GM18499 (cell line): ENCODE measurements at regions not wholly inside any gene's neighbourhood (a gene's known extent, or its start where the extent isn't known, plus 50 kb on each side); places are given as distances from the start of the nearest gene placed in this dataset.
"Not testable (repeated sequence)": the region's sequence is repeated elsewhere in the genome, so short reads cannot be mapped to it uniquely, and the experiment has no call there.

Experiments
- ATAC-seq: cut with Tn5 transposase; IDR thresholded peaks from one replicate; pipeline ENCODE4 v1.9.1; 2021; ENCODE audit warnings: moderate number of reproducible peaks; ENCODE audit not compliant: insufficient read depth, unreplicated experiment

GRCh38 chr5:63388188-63388587, 574.1 kb downstream of the HTR1A start:
- ATAC-seq = not testable (repeated sequence)

- ATAC-seq = no peak
These were observed 586.4 kb downstream of the HTR1A start for GRCh38 chr5:63375851-63376250.

GRCh38 chr5:63374085-63374484, 588.2 kb downstream of the HTR1A start:
- ATAC-seq = no peak

- no peak for ATAC-seq
These were observed 611.1 kb downstream of the HTR1A start for GRCh38 chr5:63351164-63351563.

- ATAC-seq = no peak
These were observed 615.8 kb downstream of the HTR1A start for GRCh38 chr5:63346451-63346850.

- ATAC-seq = no peak
These were observed 620.8 kb downstream of the HTR1A start for GRCh38 chr5:63341442-63341841.

GRCh38 chr5:63323926-63324325, 638.3 kb downstream of the HTR1A start:
- ATAC-seq = no peak

- no peak for ATAC-seq
These were observed 647.7 kb downstream of the HTR1A start for GRCh38 chr5:63314551-63314950.

GRCh38 chr5:63310644-63311043, 651.6 kb downstream of the HTR1A start:
- no peak for ATAC-seq

GRCh38 chr5:63306909-63307308, 655.3 kb downstream of the HTR1A start:
- ATAC-seq = no peak

- no peak for ATAC-seq
These were observed 668.9 kb downstream of the HTR1A start for GRCh38 chr5:63293317-63293716.

- ATAC-seq = no peak
These were observed 675.5 kb downstream of the HTR1A start for GRCh38 chr5:63286724-63287123.

GRCh38 chr5:63263411-63263810, 684.8 kb downstream of the LRRC70 start:
- ATAC-seq = no peak

- ATAC-seq = no peak
These were observed 683.8 kb downstream of the LRRC70 start for GRCh38 chr5:63262185-63262981.

GRCh38 chr5:63261695-63262094, 683.1 kb downstream of the LRRC70 start:
- no peak for ATAC-seq

- no peak for ATAC-seq
These were observed 677.0 kb downstream of the LRRC70 start for GRCh38 chr5:63255594-63255993.

GRCh38 chr5:63250939-63251338, 672.3 kb downstream of the LRRC70 start:
- no peak for ATAC-seq

GRCh38 chr5:63249960-63250359, 671.3 kb downstream of the LRRC70 start:
- no peak for ATAC-seq

- ATAC-seq = no peak
These were observed 669.0 kb downstream of the LRRC70 start for GRCh38 chr5:63247651-63248050.

- no peak for ATAC-seq
These were observed 666.7 kb downstream of the LRRC70 start for GRCh38 chr5:63245271-63245670.

GRCh38 chr5:63240063-63240755, 661.6 kb downstream of the LRRC70 start:
- no peak for ATAC-seq

GRCh38 chr5:63233911-63234310, 655.3 kb downstream of the LRRC70 start:
- ATAC-seq = no peak
